ENCODE measurements at regions not wholly inside any gene's neighbourhood (a gene's known extent, or its start where the extent isn't known, plus 50 kb on each side); places are given as distances from the start of the nearest gene placed in this dataset.

DNA sequence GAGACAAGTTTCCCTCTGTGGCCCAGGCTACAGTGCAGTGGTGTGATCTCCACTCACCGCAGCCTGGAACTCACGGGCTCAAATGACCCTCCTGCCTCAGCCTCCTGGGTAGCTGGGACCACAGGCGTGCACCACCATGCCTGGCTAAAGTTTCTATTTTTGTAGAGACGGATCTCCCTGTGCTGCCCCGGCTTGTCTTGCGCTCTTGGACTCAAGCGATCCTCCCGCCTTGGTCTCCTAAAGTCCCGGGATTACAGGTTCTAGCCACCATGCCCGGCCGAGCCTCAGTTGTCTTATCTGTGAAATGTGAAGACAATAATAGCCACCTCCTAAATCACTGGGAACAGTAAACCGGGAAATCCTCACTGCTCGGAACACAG, 88.1 kb downstream of the FOXL3 start:
- TF ChIP-seq, protein P1, sequence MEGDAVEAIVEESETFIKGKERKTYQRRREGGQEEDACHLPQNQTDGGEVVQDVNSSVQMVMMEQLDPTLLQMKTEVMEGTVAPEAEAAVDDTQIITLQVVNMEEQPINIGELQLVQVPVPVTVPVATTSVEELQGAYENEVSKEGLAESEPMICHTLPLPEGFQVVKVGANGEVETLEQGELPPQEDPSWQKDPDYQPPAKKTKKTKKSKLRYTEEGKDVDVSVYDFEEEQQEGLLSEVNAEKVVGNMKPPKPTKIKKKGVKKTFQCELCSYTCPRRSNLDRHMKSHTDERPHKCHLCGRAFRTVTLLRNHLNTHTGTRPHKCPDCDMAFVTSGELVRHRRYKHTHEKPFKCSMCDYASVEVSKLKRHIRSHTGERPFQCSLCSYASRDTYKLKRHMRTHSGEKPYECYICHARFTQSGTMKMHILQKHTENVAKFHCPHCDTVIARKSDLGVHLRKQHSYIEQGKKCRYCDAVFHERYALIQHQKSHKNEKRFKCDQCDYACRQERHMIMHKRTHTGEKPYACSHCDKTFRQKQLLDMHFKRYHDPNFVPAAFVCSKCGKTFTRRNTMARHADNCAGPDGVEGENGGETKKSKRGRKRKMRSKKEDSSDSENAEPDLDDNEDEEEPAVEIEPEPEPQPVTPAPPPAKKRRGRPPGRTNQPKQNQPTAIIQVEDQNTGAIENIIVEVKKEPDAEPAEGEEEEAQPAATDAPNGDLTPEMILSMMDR (IDR thresholded peaks at IDR 0.05; ENCODE audit: insufficient read depth, low read length) = no peak
- TF ChIP-seq, protein P2, sequence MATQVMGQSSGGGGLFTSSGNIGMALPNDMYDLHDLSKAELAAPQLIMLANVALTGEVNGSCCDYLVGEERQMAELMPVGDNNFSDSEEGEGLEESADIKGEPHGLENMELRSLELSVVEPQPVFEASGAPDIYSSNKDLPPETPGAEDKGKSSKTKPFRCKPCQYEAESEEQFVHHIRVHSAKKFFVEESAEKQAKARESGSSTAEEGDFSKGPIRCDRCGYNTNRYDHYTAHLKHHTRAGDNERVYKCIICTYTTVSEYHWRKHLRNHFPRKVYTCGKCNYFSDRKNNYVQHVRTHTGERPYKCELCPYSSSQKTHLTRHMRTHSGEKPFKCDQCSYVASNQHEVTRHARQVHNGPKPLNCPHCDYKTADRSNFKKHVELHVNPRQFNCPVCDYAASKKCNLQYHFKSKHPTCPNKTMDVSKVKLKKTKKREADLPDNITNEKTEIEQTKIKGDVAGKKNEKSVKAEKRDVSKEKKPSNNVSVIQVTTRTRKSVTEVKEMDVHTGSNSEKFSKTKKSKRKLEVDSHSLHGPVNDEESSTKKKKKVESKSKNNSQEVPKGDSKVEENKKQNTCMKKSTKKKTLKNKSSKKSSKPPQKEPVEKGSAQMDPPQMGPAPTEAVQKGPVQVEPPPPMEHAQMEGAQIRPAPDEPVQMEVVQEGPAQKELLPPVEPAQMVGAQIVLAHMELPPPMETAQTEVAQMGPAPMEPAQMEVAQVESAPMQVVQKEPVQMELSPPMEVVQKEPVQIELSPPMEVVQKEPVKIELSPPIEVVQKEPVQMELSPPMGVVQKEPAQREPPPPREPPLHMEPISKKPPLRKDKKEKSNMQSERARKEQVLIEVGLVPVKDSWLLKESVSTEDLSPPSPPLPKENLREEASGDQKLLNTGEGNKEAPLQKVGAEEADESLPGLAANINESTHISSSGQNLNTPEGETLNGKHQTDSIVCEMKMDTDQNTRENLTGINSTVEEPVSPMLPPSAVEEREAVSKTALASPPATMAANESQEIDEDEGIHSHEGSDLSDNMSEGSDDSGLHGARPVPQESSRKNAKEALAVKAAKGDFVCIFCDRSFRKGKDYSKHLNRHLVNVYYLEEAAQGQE (IDR thresholded peaks at IDR 0.05; ENCODE audit: insufficient replicate concordance, low read depth) = no peak

All from HL-60 (cell line).